Neural crest cell (in vitro differentiated cells): ENCODE measurements at regions not wholly inside any gene's neighbourhood (a gene's known extent, or its start where the extent isn't known, plus 50 kb on each side); places are given as distances from the start of the nearest gene placed in this dataset.
A peak's percentile ranks its signal among the peaks of the same experiment; 100 is the strongest.

Source experiments
- DNase-seq: peaks from one replicate; pipeline ENCODE4 v3.0.0; 2021; ENCODE audit warnings: low read depth, mixed read lengths, low spot score
- H3K27ac Mint-ChIP-seq: one replicate; pipeline ENCODE4 v1.8.0; 2021; ENCODE audit warnings: mild to moderate bottlenecking, mixed read lengths; ENCODE audit not compliant: unreplicated experiment
- H3K27me3 Mint-ChIP-seq: 2 replicates; pipeline ENCODE4 v1.8.0; 2021; ENCODE audit warnings: low read depth, mild to moderate bottlenecking, mixed read lengths
- H3K36me3 Mint-ChIP-seq: 2 replicates; pipeline ENCODE4 v1.8.0; 2021; ENCODE audit warnings: low read depth, mild to moderate bottlenecking, mixed read lengths
- H3K4me1 Mint-ChIP-seq: 2 replicates; pipeline ENCODE4 v1.8.0; 2021; ENCODE audit warnings: mixed read lengths
- H3K4me3 Mint-ChIP-seq: one replicate; pipeline ENCODE4 v1.8.0; 2021; ENCODE audit warnings: mild to moderate bottlenecking, mixed read lengths
- H3K9me3 Mint-ChIP-seq: 2 replicates; pipeline ENCODE4 v1.8.0; 2021; ENCODE audit warnings: mixed read lengths
- CTCF ChIP-seq: fragments of 200-600 bp; sonication (generic); conservative IDR thresholded peaks from 2 replicates; pipeline ENCODE4 v1.5.0; 2021; ENCODE audit warnings: antibody characterized with exemption, mild to moderate bottlenecking

GRCh38 chr14:89586258-89587135 is 169.5 kb upstream of the FOXN3 start:
- TF ChIP-seq CTCF: no peak
- H3K9me3 Mint-ChIP-seq: peaks cover 5% of the 10 kb centered on the region
- H3K36me3 Mint-ChIP-seq: peaks cover 15% of the 10 kb centered on the region
- no peaks in the 10 kb centered on the region for H3K4me1 Mint-ChIP-seq
- H3K27me3 Mint-ChIP-seq: no peaks in the 10 kb centered on the region
- no peak overlapping the region for H3K27ac Mint-ChIP-seq
- DNase-seq: no peak
- H3K4me3 Mint-ChIP-seq: no peak overlapping the region

GRCh38 chr14:89578156-89578555 is 161.1 kb upstream of the FOXN3 start:
- Mint-ChIP-seq H3K4me1 (peaks cover 13% of the 10 kb centered on the region), H3K4me3 (no peak overlapping the region), H3K9me3 (no peaks in the 10 kb centered on the region), H3K27ac (peak overlapping the region; percentile 9), H3K36me3 (peaks cover 2% of the 10 kb centered on the region), H3K27me3 (peaks cover 3% of the 10 kb centered on the region)
- no peak for DNase-seq
- no peak for TF ChIP-seq CTCF

GRCh38 chr14:89576960-89577359 is 159.9 kb upstream of the FOXN3 start:
- Mint-ChIP-seq H3K27ac (no peak overlapping the region), H3K9me3 (no peaks in the 10 kb centered on the region), H3K27me3 (peaks cover 3% of the 10 kb centered on the region), H3K4me1 (peaks cover 13% of the 10 kb centered on the region), H3K36me3 (peaks cover under 1% of the 10 kb centered on the region), H3K4me3 (no peak overlapping the region)
- DNase-seq: no peak
- TF ChIP-seq CTCF: no peak

GRCh38 chr14:89576145-89576927 is 159.3 kb upstream of the FOXN3 start:
- peaks cover 3% of the 10 kb centered on the region for H3K27me3 Mint-ChIP-seq
- no peak for DNase-seq
- H3K4me1 Mint-ChIP-seq: peaks cover 13% of the 10 kb centered on the region
- TF ChIP-seq CTCF: no peak
- H3K36me3 Mint-ChIP-seq: no peaks in the 10 kb centered on the region
- H3K9me3 Mint-ChIP-seq: no peaks in the 10 kb centered on the region
- peak overlapping the region; percentile 7 for H3K27ac Mint-ChIP-seq
- no peak overlapping the region for H3K4me3 Mint-ChIP-seq

- no peak overlapping the region for H3K27ac Mint-ChIP-seq
- H3K4me1 Mint-ChIP-seq: peaks cover 13% of the 10 kb centered on the region
- TF ChIP-seq CTCF: no peak
- DNase-seq: no peak
- H3K27me3 Mint-ChIP-seq: peaks cover 3% of the 10 kb centered on the region
- H3K4me3 Mint-ChIP-seq: no peak overlapping the region
- no peaks in the 10 kb centered on the region for H3K36me3 Mint-ChIP-seq
- H3K9me3 Mint-ChIP-seq: no peaks in the 10 kb centered on the region
These were observed 158.5 kb upstream of the FOXN3 start for GRCh38 chr14:89575386-89576061.
